IMR-90 (cell line): ENCODE measurements at regions not wholly inside any gene's neighbourhood (a gene's known extent, or its start where the extent isn't known, plus 50 kb on each side); places are given as distances from the start of the nearest gene placed in this dataset.

Source experiments
- CEBPB ChIP-seq: IDR thresholded peaks from 2 replicates; pipeline ENCODE4 v1.6.1; 2012; ENCODE audit warnings: low read depth, low read length, improper control_type of control experiment
- CTCF ChIP-seq: conservative IDR thresholded peaks from 2 replicates; pipeline ENCODE4 v1.5.1; 2012; ENCODE audit warnings: mild to moderate bottlenecking, low read depth, low read length, improper control_type of control experiment
- NFE2L2 ChIP-seq: fragments of 150-350 bp; IDR thresholded peaks from 2 replicates; pipeline ENCODE4 v1.6.1; 2016; ENCODE audit warnings: low read depth, mild to moderate bottlenecking, low read length
- RAD21 ChIP-seq: IDR thresholded peaks from 2 replicates; pipeline ENCODE4 v1.6.1; 2012; ENCODE audit warnings: low read length, improper control_type of control experiment

GRCh38 chr1:81287411-81288080 is 513.2 kb upstream of the ADGRL2 start:
- TF ChIP-seq CTCF (no peak), NFE2L2 (no peak), CEBPB (no peak), RAD21 (no peak)
